G401.6 (cell line): ENCODE measurements at regions not wholly inside any gene's neighbourhood (a gene's known extent, or its start where the extent isn't known, plus 50 kb on each side); places are given as distances from the start of the nearest gene placed in this dataset.
"Not testable (repeated sequence)": the region's sequence is repeated elsewhere in the genome, so short reads cannot be mapped to it uniquely, and the experiment has no call there.

Experiments
- FAIRE-seq: peaks from 2 replicates; lab custom pipeline; 2012; peaks lifted over from hg19 to GRCh38; lab: Jason Lieb, UNC

- peak; percentile 96 for FAIRE-seq
Measured at GRCh38 chr21:17679002-17679600, 66.4 kb upstream of the BTG3 start.

- FAIRE-seq, result not testable (repeated sequence)
Measured at GRCh38 chr21:17676930-17677329, 64.2 kb upstream of the BTG3 start.

DNA sequence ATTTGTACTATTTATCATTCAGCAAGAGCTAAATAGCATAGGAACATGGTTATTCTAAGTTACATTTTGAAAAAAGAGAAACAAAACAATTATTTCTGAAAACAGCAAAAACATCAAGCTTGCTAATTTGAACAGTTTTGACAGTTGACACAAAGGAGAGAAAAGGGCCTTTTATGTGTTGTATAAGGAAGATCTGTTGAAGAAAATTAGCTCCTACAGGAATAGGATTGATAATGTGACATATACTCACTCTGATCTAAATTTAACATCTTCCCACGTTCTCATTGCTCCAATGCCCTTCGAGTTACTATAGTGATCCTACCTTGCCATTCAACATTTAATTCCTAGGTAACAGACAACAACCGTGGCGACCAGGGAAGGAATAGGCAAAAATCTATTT lies 61.4 kb upstream of the BTG3 start:
- FAIRE-seq, result no peak

DNA sequence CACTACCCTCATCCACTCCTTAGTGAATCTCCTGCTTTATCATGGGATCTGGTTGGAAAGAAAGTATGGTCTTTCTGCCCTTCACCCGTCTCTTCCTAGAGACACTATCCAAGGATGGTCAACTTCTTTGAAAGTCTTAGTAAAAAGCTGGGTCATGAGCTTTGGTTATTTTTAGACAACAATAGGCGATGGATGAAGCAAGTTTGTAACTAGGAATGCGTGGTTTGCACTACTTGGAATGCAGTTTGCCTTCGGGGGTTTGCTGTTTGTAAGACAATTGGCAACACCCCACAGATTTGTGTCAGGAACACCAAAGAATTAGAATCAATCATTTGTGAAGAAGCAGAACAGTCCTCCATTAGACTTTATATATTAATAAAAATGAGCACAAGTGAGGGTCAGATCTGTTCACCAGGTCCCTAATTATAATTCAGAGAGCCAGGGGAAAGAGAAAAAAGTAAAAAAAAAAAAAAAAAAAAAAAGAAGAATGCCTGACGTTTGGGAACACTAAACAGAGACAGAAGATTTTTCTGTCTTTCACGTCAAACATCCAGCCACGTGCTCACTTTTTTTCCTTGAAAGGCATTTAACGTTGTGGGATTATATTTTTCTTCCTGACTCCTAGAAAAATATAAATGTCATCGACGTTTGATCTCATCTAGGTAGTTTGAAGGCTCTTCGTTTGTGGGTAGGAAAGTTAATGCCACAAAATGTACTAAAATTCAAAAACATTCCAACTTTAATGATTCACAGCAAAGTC lies 60.7 kb upstream of the BTG3 start:
- FAIRE-seq, result no peak

GRCh38 chr21:17671733-17672132 lies 59.0 kb upstream of the BTG3 start:
- FAIRE-seq, result no peak

- FAIRE-seq, result no peak
Measured at GRCh38 chr21:17668479-17669140, 55.9 kb upstream of the BTG3 start.

GRCh38 chr21:17667256-17667655 lies 54.6 kb upstream of the BTG3 start:
- no peak for FAIRE-seq
